Activated CD8-positive, alpha-beta memory T cell treated with anti-CD3 and anti-CD28 coated beads, Interleukin-2, amount 50 U/mL, for 24 hours (primary cell): ENCODE measurements at regions not wholly inside any gene's neighbourhood (a gene's known extent, or its start where the extent isn't known, plus 50 kb on each side); places are given as distances from the start of the nearest gene placed in this dataset.

Source experiments
- DNase-seq: peaks from one replicate; pipeline ENCODE4 v3.0.0-alpha.2; 2020; ENCODE audit errors: extremely low read depth

GRCh38 chr2:212610872-212611425 is 72.3 kb upstream of the ERBB4 start:
- DNase-seq, result no peak

GRCh38 chr2:212609479-212609878 is 70.9 kb upstream of the ERBB4 start:
- no peak for DNase-seq

DNA sequence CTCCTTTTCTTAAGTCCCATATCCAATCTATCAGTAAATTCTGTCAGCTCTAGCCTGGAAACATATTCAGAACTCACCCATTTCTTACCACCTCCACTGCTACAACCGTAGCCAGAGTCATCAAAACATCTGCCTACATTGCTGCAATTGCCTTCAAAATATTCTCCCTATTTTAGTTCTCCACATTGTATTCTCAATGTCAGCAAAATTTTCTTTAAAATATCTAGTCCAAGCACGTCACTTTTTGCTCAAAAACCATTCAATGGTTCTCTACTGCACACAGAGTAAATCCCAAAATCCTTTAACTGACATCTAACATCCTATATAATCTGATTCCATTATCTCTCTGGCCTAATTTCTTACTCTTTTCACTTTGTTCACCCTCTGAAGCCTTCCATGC is 68.5 kb upstream of the ERBB4 start:
- DNase-seq, result no peak

GRCh38 chr2:212606232-212606631 is 67.6 kb upstream of the ERBB4 start:
- DNase-seq, result no peak

- no peak for DNase-seq
Measured at GRCh38 chr2:212596688-212597087, 58.1 kb upstream of the ERBB4 start.

- no peak for DNase-seq
Measured at GRCh38 chr2:212596276-212596675, 57.7 kb upstream of the ERBB4 start.

DNA sequence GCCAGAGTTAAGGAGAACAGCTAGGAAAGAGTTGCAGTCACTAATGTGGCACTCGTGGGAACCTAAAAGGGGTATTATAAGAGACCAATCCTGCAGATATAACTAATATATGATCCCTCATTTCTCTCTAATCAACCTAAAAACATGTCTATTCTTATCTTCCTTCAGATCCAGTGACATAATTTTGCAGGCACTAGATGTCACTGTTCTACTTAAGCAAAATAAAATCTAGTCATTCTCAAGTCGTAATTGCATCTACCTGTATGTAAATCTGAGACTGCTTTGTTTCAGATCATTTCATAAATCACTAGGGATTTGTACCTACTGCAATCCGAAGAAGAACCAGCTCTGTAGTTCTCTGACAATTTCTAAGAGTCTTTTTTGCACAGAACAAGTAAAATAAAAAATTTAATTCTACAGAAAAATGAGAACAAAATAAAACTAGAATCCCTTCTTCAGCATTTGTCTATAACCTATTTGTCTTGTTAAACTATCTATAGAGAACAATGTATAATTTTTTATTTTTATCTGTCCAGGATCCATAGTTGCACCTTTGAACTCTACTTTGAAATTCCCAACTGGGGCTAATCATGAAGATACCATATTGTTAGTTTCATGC is 56.5 kb upstream of the ERBB4 start:
- DNase-seq, result no peak

- DNase-seq, result no peak
Measured at GRCh38 chr2:212592695-212593094, 54.1 kb upstream of the ERBB4 start.
